ENCODE measurements at regions not wholly inside any gene's neighbourhood (a gene's known extent, or its start where the extent isn't known, plus 50 kb on each side); places are given as distances from the start of the nearest gene placed in this dataset.
"Not testable (repeated sequence)": the region's sequence is repeated elsewhere in the genome, so short reads cannot be mapped to it uniquely, and the experiment has no call there.

DNA sequence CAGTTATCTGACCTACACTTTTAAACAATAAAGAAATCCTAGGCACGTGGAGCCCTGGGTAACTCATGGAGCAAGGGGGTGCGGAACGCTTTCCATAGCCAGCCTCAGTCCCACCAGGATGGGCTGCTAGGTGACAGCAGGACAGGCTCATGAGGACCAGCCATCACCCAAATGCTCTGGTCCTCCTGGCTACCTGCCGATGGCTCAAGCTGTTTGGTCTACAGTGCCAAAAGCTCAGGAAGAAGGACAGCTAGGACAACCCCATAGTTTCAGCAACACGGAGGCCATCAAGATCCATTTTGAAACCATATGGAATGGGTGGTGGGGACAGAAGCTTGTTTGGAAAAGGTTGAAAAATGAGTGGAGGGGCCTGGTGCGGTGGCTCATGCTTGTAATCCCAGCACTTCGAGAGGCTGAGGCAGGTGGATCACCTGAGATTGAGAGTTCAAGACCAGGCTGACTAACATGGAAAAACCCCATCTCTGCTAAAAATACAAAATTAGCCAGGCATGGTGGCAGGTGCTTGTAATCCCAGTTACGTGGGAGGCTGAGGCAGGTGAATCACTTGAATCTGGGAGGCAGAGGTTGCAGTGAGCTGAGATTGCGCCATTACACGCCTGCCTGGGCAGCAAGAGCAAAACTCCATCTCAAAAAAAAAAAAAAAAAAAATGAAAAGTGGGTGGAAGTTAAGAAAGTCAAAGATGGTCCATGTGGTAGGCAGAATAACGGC, 93.7 kb upstream of the ALDH3B2 start:
- DNase-seq (ENCODE audit: low spot score): not testable (repeated sequence)

DNA sequence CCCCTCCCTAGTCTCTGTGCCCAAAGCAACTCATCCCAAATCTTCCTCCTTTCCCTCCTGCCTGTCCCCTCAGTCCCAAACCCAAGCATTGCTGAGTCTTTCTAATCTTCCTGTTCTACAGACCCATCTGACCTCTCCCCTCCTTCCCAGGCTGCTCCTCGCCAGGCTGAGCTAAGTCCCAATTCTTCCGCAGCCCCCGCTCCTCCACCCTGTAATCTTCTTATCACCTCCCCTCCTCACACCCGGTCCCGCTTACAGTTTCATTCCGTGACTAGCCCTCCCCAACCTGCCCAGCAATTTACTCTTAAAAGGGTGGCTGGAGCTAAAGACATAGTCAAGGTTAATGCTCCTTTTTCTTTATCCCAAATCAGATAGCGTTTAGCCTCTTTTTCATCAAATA, 86.8 kb upstream of the ALDH3B2 start:
- not testable (repeated sequence) for DNase-seq (ENCODE audit: low spot score)

DNA sequence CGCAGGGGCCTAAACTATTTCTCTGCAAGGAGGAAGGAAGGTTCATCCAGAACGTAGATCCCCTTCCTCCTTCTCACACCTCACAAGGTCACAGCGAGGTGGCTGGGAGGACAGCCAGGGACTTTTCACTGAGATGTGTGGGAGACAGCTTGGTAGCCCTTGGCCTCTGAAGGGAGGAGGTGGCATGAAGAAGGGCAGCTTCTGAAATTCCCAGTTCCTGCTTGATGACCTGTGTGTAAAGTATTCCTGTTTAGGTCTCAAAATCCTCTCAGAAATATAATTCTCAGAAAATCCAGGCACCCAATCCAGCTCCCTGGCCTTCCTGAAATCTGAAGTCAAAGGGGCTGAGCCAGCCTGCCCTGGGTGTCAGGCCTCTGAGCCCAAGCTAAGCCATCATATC, 84.9 kb upstream of the ALDH3B2 start:
- DNase-seq (ENCODE audit: low spot score): not testable (repeated sequence)

DNA sequence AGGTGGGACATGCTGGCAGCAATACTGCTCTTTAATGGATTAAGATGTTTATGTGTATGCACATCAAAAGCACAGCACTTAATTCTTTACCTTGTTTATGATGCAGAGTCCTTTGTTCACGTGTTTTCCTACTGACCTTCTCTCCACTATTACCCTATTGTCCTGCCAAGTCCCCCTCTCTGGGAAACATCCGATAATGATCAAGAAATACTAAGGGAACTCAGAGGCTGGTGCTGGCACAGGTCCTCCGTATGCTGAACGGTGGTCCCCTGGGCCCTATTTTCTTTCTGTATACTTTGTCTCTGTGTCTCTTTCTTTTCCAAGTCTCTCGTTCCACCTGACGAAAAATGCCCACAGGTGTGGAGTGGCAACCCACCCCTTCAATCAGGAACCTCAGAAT, 84.0 kb upstream of the ALDH3B2 start:
- not testable (repeated sequence) for DNase-seq (ENCODE audit: low spot score)

DNA sequence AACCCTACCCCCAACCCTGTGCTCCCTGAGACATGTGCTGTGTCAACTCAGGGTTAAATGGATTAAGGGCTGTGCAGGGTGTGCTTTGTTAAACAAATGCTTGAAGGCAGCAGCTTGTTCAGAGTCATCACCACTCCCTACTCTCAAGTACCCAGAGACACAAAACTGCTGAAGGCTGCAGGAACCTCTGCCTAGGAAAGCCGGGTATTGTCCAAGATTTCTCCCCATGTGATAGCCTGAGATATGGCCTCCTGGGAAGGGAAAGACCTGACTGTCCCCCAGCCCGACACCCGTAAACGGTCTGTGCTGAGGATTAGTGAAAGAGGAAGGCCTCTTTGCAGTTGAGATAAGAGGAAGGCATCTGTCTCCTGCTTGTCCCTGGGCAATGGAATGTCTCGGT, 83.6 kb upstream of the ALDH3B2 start:
- not testable (repeated sequence) for DNase-seq (ENCODE audit: low spot score)

DNA sequence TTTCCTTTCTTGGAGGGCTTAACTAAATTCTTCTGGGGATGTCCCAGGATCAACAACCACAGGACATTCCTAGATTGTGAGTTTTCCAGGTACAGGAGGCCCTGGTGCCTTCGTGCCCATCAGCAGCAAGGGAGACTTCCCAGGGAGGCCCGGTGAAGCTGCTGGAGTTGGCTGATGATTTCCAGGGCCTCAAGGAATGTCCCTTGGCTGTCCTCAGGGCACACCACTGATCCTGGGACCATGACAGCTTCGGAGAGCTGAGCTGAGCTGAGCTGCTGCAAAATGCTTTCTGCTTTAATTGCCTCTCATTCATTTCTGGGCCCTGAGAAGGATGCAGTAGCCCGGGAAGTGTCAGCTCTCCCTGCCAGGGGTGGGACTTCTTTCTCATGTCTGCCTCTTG, 79.4 kb upstream of the ALDH3B2 start:
- not testable (repeated sequence) for DNase-seq (ENCODE audit: low spot score)

DNA sequence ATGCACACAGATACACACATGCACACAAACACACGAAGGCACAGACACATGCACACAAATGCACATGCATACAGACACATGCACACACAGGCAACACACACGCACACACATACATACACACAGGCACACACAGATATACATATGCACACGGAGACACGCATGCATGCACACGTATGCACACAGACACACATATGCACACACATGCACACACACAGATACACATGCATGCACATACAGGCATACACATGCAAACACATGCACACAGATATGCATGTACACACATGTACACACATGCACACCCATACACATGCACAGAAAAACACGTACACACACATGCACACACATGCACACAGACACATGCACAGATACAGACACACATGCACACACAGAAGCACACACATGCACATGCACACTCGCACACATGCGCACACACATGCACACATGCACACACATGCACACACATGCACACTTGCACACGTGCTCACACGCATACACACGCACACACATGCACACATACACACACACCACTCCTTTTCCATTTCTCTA, 70.8 kb upstream of the ALDH3B2 start:
- DNase-seq (ENCODE audit: low spot score): no peak

DNA sequence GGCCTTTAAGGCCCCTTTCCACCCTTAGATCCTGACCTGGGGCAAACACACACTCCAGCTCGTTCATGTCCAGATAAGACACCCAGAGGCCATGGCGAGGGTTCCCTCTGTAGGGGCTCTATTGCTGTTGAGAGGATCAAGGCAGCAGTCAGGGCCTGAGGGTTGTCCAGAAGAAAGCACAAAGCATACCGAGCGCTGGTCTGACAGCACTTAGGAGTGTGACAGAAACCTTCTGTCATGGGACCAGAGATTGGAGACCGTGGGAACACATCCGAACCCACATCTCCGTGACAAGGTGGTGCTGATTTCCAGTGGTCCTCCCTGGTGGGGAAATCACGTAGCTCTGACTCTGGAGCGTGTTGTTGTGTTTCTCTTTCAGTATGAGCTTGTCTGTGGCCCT, 69.8 kb upstream of the ALDH3B2 start:
- not testable (repeated sequence) for DNase-seq (ENCODE audit: low spot score)

DNA sequence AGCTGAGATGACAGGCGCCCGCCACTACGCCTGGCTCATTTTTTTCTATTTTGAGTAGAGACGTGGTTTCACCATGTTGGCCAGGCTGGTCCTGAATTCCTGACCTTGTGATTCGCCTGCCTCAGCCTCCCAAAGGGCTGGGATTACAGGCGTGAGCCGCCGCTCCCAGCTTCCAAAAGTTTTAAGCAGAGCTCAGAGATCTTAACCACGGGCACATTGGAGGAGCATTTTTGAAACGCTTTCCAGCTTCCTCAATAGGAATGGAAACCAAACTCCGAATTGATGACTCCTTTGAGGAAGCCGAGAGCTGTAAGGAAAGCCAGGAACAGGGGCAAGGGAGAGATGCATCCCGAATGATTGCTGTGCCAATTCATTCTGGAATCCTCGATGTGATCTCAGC, 63.8 kb upstream of the ALDH3B2 start:
- not testable (repeated sequence) for DNase-seq (ENCODE audit: low spot score)

DNA sequence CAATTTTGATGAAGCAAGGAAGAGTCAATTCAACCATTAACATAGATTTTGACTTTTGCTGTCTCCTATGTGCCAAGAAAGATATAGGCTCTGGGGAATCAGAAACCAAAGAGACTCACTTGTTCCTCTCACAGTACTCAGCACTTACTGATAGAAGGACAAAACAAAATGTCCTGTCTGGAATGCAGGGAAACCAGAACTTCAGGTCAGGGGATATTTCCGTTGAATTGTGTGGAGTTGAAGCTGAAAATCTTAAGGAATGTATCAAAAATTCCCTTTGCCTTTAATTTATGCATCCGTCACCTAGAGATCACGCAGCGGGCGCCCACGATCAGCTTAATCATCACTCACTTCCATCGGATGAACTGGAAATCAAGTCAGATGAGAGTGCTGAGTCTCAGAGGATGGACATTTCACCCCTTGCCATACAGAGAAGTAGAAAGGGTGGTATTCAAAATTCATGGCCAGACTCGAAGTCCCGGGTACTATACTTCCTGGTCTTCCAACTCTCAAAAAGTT, 63.2 kb upstream of the ALDH3B2 start:
- not testable (repeated sequence) for DNase-seq (ENCODE audit: low spot score)

DNA sequence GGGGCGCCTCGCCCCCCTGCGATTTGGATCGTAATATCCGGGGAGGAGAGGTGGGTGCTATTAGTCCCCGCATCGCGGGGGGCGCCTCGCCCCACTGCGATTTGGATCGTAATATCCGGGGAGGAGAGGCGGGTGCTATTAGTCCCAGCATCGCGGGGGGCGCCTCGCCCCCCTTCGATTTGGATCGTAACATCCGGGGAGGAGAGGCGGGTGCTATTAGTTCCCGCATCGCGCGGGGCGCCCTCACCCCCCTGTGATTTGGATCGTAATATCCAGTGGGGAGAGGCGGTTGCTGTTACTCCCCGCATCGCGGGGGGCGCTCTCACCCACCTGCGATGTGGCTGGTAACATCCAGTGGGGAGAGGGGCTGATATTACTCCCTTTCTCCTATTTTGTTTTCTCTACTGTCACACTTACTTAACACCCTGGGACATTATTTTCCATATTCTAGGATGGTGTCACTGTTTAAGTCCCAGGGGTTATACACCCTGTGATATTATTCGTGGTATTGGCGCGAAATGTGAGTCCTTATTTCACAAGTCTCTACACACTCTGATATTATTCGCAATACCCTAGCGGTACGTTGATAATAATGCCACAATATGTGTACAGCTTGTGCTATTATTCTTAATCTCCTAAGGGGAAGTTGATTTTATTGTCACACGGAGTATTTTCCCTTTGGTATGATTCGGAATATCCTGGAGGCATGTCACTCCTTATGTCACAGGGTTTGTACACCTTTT, 57.8 kb upstream of the ALDH3B2 start:
- no peak for DNase-seq (ENCODE audit: low spot score)

DNA sequence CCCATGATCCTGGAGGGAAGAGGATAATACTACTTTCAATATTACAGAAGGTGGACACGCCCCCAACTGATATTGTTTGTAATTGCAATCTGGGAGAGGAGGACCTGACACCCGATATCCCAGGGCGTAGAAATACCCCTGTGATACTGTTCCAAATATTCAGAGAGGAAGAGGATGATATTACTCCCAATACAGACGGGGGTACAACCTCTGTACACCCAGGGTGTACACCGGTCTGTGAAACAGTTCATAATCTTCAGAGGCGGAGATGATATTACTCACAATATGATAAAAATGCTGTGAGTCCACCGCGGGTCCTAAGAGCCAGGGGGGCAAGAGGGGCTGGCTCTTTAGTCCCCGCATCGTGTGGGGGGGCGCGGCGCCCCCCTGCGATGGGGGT, 57.2 kb upstream of the ALDH3B2 start:
- DNase-seq (ENCODE audit: low spot score): no peak

DNA sequence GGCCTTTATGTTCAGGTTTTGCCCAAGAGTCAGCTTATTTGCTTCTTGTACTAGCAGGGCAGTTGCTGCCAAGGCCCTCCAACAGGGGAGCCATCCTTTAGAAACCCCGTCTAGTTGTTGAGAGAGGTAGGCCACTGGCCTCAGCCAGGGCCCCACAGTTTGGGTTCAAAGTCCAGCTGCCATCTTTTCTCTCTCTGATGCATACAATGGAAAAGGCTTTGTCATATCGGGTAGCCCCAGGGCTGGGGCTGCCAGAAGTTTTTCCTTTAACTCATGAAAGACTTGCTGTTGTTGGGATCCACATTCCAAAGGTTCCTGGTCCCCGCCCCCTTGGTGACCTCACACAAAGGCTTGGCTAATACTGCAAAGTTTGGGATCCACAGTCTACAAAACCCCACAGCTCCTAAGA, 53.7 kb upstream of the ALDH3B2 start:
- not testable (repeated sequence) for DNase-seq (ENCODE audit: low spot score)

DNA sequence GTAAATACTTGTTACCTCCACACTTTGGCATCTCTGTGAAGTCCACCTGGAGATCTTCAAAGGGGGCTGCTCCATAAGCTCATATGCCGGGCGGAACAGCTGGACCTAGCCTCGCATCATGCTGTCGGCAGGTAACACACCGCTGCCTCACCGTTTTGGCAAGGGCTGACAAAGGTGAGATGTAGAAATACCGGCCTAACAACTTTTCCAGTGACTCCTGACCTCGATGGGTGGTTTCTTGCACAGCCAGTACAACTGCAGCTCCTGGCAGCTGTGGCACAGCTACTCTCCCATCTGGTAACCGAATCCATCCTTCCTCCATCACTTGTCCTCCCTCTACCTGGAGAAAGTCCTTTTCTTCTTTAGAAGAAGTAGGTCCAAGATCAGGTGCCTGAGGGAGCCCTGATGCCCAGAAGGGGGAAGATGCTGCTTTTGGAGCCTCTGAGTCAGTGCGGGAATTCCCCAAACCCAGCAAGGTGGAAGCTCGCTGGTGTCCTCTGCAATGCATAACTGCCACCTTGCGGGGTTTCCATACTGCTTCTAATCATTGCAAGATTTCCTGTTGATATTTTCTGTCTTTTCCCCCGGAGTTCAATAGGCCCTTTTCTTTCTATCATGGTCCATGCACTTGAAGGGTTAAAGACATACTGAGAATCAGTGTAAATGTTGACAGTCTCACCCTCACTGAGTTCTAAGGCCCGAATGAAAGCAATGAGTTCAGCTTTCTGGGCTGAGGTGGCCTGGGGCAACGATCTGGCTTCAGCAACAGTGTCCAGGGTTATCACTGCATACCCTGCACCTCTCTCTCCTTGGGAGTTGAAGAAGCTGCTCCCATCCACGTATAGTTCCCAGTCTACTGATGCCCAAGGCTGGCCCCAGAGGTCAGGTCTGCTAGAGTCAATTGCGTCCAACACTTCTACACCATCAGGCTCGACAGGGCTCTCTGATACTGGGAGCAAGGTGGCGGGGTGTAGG, 52.9 kb upstream of the ALDH3B2 start:
- not testable (repeated sequence) for DNase-seq (ENCODE audit: low spot score)

All from RKO (cell line).